ENCODE measurements at regions not wholly inside any gene's neighbourhood (a gene's known extent, or its start where the extent isn't known, plus 50 kb on each side); places are given as distances from the start of the nearest gene placed in this dataset.

DNA sequence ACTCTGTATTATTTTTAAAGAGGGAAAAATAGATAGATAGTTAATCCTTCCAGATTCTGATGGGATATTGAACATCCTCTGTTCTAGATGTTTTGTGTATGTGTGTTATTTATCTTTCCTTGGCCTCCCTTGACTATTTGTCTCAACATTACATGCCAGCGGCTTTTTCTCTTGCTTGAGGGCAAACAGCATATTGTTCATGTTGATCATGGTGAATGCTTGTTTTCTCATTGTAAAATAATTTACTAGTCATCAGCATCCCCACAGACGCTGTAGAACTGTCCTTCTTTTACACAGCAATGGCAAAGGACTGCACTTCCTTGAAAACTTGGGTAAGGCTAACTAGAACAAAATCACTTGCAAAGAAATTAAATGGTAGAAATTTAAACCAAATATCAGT lies 1376.4 kb upstream of the GOT2 start:
- FAIRE-seq = no peak
- Histone ChIP-seq H3K27ac (no peak overlapping the region), H3K4me1 (no peaks in the 10 kb centered on the region), H3K4me3 (no peak overlapping the region), H3K9me3 (no peaks in the 10 kb centered on the region), H3K4me2 (no peak overlapping the region)
- DNase-seq (ENCODE audit: low read depth in 1 of 2, low spot score in 1 of 2) = no peak
- ChIA-PET POLR2A (no interaction called here), CTCF (no interaction called here)
- no peak for ATAC-seq
- no peak for TF ChIP-seq CHD4 (IDR thresholded peaks at IDR 0.05; ENCODE audit: borderline replicate concordance)
- TF ChIP-seq HEYL (CRISPR knock-in tag; IDR thresholded peaks at IDR 0.05) = no peak
- 3% methylated on average over 2 of the region's 2 CpGs for WGBS (ENCODE audit: missing lambda C conversion rate)

DNA sequence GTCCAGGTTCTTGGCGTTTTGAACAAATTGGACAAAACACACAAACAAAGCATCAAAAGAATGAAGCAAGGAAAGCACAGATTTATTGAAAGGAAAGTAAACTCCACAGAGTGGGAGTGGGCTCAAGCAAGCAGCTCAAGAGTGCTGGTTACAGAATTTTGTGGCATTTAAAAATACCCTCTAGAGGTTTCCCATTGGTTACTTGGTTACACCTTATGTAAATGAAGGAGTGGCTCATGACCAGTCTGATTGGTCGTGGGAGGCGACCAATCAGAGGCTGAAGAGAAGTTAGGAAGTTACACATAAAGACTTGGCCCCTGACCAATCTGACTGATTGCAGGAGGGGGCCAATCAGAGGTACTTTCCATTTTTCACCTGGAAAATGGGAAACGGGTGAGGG lies 1373.8 kb upstream of the GOT2 start:
- POLR2A ChIA-PET = no interaction called here
- DNase-seq (ENCODE audit: low read depth in 1 of 2, low spot score in 1 of 2) (no peak), FAIRE-seq (no peak), ATAC-seq (no peak)
- Histone ChIP-seq H3K4me2 (no peak overlapping the region), H3K4me3 (no peak overlapping the region), H3K4me1 (no peaks in the 10 kb centered on the region), H3K9me3 (no peaks in the 10 kb centered on the region), H3K27ac (no peak overlapping the region)
- TF ChIP-seq ZFP36 (IDR thresholded peaks at IDR 0.05; ENCODE audit: borderline replicate concordance, partially characterized antibody) = no peak
- TF ChIP-seq, protein P1, sequence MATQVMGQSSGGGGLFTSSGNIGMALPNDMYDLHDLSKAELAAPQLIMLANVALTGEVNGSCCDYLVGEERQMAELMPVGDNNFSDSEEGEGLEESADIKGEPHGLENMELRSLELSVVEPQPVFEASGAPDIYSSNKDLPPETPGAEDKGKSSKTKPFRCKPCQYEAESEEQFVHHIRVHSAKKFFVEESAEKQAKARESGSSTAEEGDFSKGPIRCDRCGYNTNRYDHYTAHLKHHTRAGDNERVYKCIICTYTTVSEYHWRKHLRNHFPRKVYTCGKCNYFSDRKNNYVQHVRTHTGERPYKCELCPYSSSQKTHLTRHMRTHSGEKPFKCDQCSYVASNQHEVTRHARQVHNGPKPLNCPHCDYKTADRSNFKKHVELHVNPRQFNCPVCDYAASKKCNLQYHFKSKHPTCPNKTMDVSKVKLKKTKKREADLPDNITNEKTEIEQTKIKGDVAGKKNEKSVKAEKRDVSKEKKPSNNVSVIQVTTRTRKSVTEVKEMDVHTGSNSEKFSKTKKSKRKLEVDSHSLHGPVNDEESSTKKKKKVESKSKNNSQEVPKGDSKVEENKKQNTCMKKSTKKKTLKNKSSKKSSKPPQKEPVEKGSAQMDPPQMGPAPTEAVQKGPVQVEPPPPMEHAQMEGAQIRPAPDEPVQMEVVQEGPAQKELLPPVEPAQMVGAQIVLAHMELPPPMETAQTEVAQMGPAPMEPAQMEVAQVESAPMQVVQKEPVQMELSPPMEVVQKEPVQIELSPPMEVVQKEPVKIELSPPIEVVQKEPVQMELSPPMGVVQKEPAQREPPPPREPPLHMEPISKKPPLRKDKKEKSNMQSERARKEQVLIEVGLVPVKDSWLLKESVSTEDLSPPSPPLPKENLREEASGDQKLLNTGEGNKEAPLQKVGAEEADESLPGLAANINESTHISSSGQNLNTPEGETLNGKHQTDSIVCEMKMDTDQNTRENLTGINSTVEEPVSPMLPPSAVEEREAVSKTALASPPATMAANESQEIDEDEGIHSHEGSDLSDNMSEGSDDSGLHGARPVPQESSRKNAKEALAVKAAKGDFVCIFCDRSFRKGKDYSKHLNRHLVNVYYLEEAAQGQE (IDR thresholded peaks at IDR 0.05) = no peak
- TF ChIP-seq ESRRA (IDR thresholded peaks at IDR 0.05; ENCODE audit: borderline replicate concordance, low read length) = no peak
- no peak for TF ChIP-seq JUN (IDR thresholded peaks at IDR 0.05)
- TF ChIP-seq KDM5A (IDR thresholded peaks at IDR 0.05) = no peak
- no peak for TF ChIP-seq POLR2AphosphoS2 (conservative IDR thresholded peaks at IDR 0.05; ENCODE audit: low read length)
- no peak for TF ChIP-seq RARB (CRISPR knock-in tag; IDR thresholded peaks at IDR 0.05)
- no peak for TF ChIP-seq TFCP2L1 (CRISPR knock-in tag; IDR thresholded peaks at IDR 0.05)
- WGBS (ENCODE audit: missing lambda C conversion rate) = 50% methylated on average over 4 of the region's 4 CpGs
- CTCF ChIA-PET = no interaction called here

DNA sequence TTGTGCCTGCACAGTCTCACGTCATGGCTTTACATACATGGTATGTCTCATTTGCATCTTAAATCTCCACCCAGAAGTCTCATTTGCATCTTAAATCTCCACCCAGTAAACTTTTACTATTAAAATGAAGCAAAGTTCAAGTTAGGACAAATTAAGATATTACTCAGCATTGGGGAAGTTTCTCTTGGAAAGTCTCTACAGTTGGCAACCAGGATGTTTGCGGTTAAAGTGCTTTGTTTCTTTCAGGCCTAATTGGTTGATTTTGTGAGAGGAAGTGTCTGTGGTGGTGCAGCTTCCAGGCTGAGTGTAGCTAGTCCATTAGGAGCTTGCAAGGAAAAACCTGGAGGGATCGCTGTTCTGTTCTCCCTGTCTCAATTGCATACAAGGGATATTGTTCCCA lies 1373.3 kb upstream of the GOT2 start:
- FAIRE-seq (no peak), ATAC-seq (no peak), DNase-seq (ENCODE audit: low read depth in 1 of 2, low spot score in 1 of 2) (no peak)
- Histone ChIP-seq H3K4me3 (no peak overlapping the region), H3K27ac (no peak overlapping the region), H3K9me3 (no peaks in the 10 kb centered on the region), H3K4me1 (no peaks in the 10 kb centered on the region), H3K4me2 (no peak overlapping the region)
- POLR2A ChIA-PET = no interaction called here
- 53% methylated on average over 3 of the region's 3 CpGs for WGBS (ENCODE audit: missing lambda C conversion rate)
- CTCF ChIA-PET = no interaction called here
- TF ChIP-seq, protein P2, sequence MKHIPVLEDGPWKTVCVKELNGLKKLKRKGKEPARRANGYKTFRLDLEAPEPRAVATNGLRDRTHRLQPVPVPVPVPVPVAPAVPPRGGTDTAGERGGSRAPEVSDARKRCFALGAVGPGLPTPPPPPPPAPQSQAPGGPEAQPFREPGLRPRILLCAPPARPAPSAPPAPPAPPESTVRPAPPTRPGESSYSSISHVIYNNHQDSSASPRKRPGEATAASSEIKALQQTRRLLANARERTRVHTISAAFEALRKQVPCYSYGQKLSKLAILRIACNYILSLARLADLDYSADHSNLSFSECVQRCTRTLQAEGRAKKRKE (CRISPR knock-in tag; IDR thresholded peaks at IDR 0.05; ENCODE audit: low read depth) = no peak
- TF ChIP-seq EHF (CRISPR knock-in tag; IDR thresholded peaks at IDR 0.05) = no peak
- no peak for TF ChIP-seq RAD21 (conservative IDR thresholded peaks at IDR 0.05 in 1 of 2, IDR thresholded peaks at IDR 0.05 in 1 of 2)
- TF ChIP-seq HOXB5 (CRISPR knock-in tag; IDR thresholded peaks at IDR 0.05) = no peak
- TF ChIP-seq ZC3H11A (IDR thresholded peaks at IDR 0.05) = no peak
- TF ChIP-seq, protein P1 (IDR thresholded peaks at IDR 0.05) = no peak
- TF ChIP-seq, protein P3, sequence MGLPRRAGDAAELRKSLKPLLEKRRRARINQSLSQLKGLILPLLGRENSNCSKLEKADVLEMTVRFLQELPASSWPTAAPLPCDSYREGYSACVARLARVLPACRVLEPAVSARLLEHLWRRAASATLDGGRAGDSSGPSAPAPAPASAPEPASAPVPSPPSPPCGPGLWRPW (IDR thresholded peaks at IDR 0.05) = no peak
- TF ChIP-seq, protein P4, sequence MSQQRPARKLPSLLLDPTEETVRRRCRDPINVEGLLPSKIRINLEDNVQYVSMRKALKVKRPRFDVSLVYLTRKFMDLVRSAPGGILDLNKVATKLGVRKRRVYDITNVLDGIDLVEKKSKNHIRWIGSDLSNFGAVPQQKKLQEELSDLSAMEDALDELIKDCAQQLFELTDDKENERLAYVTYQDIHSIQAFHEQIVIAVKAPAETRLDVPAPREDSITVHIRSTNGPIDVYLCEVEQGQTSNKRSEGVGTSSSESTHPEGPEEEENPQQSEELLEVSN (IDR thresholded peaks at IDR 0.05; ENCODE audit: borderline replicate concordance, low read depth) = no peak
- TF ChIP-seq, protein P5, sequence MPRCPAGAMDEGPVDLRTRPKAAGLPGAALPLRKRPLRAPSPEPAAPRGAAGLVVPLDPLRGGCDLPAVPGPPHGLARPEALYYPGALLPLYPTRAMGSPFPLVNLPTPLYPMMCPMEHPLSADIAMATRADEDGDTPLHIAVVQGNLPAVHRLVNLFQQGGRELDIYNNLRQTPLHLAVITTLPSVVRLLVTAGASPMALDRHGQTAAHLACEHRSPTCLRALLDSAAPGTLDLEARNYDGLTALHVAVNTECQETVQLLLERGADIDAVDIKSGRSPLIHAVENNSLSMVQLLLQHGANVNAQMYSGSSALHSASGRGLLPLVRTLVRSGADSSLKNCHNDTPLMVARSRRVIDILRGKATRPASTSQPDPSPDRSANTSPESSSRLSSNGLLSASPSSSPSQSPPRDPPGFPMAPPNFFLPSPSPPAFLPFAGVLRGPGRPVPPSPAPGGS (IDR thresholded peaks at IDR 0.05) = no peak
- no peak for TF ChIP-seq CBX2 (IDR thresholded peaks at IDR 0.05; ENCODE audit: borderline replicate concordance, low read depth)
- TF ChIP-seq, protein P6, sequence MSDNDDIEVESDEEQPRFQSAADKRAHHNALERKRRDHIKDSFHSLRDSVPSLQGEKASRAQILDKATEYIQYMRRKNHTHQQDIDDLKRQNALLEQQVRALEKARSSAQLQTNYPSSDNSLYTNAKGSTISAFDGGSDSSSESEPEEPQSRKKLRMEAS (IDR thresholded peaks at IDR 0.05) = no peak
- TF ChIP-seq GATA3 (IDR thresholded peaks at IDR 0.05; ENCODE audit: borderline replicate concordance) = no peak
- TF ChIP-seq, protein P7, sequence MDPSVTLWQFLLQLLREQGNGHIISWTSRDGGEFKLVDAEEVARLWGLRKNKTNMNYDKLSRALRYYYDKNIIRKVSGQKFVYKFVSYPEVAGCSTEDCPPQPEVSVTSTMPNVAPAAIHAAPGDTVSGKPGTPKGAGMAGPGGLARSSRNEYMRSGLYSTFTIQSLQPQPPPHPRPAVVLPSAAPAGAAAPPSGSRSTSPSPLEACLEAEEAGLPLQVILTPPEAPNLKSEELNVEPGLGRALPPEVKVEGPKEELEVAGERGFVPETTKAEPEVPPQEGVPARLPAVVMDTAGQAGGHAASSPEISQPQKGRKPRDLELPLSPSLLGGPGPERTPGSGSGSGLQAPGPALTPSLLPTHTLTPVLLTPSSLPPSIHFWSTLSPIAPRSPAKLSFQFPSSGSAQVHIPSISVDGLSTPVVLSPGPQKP (IDR thresholded peaks at IDR 0.05; ENCODE audit: low read depth, low read length) = no peak
